Dendritic cell treated with granulocyte-macrophage colony-stimulating factor and Interleukin-4, amounts not matched to agents 40 ng/mL and 50 ng/mL, for 4 days (primary cell): ENCODE measurements at regions not wholly inside any gene's neighbourhood (a gene's known extent, or its start where the extent isn't known, plus 50 kb on each side); places are given as distances from the start of the nearest gene placed in this dataset.

Experiments used
- H3K27ac Mint-ChIP-seq: one replicate; pipeline ENCODE4 v1.8.0; 2022; ENCODE audit warnings: mild to moderate bottlenecking, mixed read lengths
- H3K27me3 Mint-ChIP-seq: one replicate; pipeline ENCODE4 v1.8.0; 2022; ENCODE audit warnings: mild to moderate bottlenecking, mixed read lengths
- H3K36me3 Mint-ChIP-seq: one replicate; pipeline ENCODE4 v1.8.0; 2022; ENCODE audit warnings: low read depth, mixed read lengths
- H3K4me1 Mint-ChIP-seq: one replicate; pipeline ENCODE4 v1.8.0; 2022; ENCODE audit warnings: low read depth, mixed read lengths
- H3K4me3 Mint-ChIP-seq: one replicate; pipeline ENCODE4 v1.8.0; 2022; ENCODE audit warnings: mild to moderate bottlenecking, moderate library complexity, mixed read lengths
- H3K9me3 Mint-ChIP-seq: one replicate; pipeline ENCODE4 v1.8.0; 2022; ENCODE audit warnings: mixed read lengths
- intact Hi-C: fragments of 100-400 bp; cut with micrococcal nuclease; formaldehyde crosslinking; loops from one replicate; pipeline ENCODE4 v1.15.0; 2022

DNA sequence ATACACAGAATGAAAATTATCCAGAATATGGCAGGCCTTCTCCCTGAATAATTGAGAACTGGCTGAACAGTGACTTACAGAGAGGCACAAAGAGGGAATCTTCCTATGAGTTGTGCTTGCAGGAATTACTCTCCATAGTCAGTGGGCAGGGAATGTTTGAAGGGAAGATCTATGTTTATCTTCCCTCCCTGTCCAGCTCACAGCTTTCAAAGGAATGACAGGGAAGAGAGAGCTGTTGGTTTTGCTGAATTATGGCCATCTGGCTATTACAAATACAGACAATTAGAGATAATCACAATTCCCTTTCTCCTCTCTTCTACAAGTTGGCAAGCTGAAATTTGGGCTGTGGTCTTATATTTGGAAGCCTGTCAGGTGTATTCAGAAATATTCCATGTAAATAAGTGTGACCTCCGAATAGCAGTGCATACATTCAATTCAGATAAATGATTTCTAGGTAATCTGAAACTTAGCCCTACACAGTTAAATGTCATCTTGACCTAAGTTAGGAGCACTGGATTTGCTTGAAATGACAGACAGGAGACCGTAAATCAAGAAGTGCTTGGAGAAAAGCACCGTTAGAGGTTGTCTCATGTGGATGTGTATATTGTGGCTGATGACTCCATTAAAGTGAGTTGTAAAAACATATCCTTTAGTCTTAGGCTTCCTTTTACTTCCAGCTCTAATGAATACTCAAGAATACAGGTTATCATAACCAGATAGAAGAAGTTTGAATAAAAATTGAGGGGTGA lies 136.8 kb downstream of the C4orf33 start:
- intact Hi-C loops, result no loop called here
- Mint-ChIP-seq H3K27me3 (peaks cover 10% of the 10 kb centered on the region), H3K9me3 (no peaks in the 10 kb centered on the region), H3K27ac (no peak overlapping the region), H3K4me1 (no peaks in the 10 kb centered on the region), H3K36me3 (no peaks in the 10 kb centered on the region), H3K4me3 (no peak overlapping the region)

GRCh38 chr4:129233691-129234090 lies 137.7 kb downstream of the C4orf33 start:
- Mint-ChIP-seq H3K36me3 (no peaks in the 10 kb centered on the region), H3K4me1 (no peaks in the 10 kb centered on the region), H3K4me3 (no peak overlapping the region), H3K9me3 (no peaks in the 10 kb centered on the region), H3K27me3 (peaks cover 10% of the 10 kb centered on the region), H3K27ac (no peak overlapping the region)
- intact Hi-C loops, result no loop called here

DNA sequence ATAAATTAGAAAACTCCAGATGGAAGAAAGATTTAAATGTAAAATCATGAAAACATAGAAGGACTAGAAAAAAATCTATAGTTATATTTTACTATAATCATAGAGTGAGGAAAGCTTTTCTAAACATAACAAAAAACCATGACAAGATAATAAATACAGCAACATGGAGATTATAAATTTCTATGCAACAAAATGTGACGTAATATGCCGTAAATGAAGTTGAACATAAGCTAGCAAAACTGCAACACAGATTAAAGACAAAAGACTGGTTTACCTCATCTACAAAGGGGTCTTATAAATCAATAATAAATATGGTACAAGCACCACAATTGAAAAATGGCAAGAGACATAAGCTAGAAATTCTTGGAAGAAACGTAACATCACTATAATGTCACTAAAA lies 140.4 kb downstream of the C4orf33 start:
- Mint-ChIP-seq H3K4me1 (no peaks in the 10 kb centered on the region), H3K27me3 (peaks cover 17% of the 10 kb centered on the region), H3K4me3 (no peak overlapping the region), H3K9me3 (no peaks in the 10 kb centered on the region), H3K36me3 (no peaks in the 10 kb centered on the region), H3K27ac (no peak overlapping the region)
- intact Hi-C loops, result no loop called here

- Mint-ChIP-seq H3K27me3 (peaks cover 13% of the 10 kb centered on the region), H3K36me3 (no peaks in the 10 kb centered on the region), H3K27ac (no peak overlapping the region), H3K4me3 (no peak overlapping the region), H3K4me1 (no peaks in the 10 kb centered on the region), H3K9me3 (no peaks in the 10 kb centered on the region)
- intact Hi-C loops, result no loop called here
Measured at GRCh38 chr4:129239088-129239487, 143.1 kb downstream of the C4orf33 start.

- Mint-ChIP-seq H3K4me1 (no peaks in the 10 kb centered on the region), H3K27me3 (peaks cover 7% of the 10 kb centered on the region), H3K36me3 (no peaks in the 10 kb centered on the region), H3K27ac (no peak overlapping the region), H3K4me3 (no peak overlapping the region), H3K9me3 (no peaks in the 10 kb centered on the region)
- intact Hi-C loops, result no loop called here
Measured at GRCh38 chr4:129240816-129241215, 144.9 kb downstream of the C4orf33 start.

GRCh38 chr4:129246145-129246544 lies 150.2 kb downstream of the C4orf33 start:
- Mint-ChIP-seq H3K36me3 (no peaks in the 10 kb centered on the region), H3K27ac (no peak overlapping the region), H3K27me3 (peaks cover 4% of the 10 kb centered on the region), H3K9me3 (no peaks in the 10 kb centered on the region), H3K4me1 (peaks cover 3% of the 10 kb centered on the region), H3K4me3 (no peak overlapping the region)
- intact Hi-C loops, result no loop called here

- H3K36me3 Mint-ChIP-seq, result no peaks in the 10 kb centered on the region
- no peaks in the 10 kb centered on the region for H3K9me3 Mint-ChIP-seq
- H3K4me1 Mint-ChIP-seq, result peaks cover 9% of the 10 kb centered on the region
Measured at GRCh38 chr4:129246910-129247461, 151.0 kb downstream of the C4orf33 start.

DNA sequence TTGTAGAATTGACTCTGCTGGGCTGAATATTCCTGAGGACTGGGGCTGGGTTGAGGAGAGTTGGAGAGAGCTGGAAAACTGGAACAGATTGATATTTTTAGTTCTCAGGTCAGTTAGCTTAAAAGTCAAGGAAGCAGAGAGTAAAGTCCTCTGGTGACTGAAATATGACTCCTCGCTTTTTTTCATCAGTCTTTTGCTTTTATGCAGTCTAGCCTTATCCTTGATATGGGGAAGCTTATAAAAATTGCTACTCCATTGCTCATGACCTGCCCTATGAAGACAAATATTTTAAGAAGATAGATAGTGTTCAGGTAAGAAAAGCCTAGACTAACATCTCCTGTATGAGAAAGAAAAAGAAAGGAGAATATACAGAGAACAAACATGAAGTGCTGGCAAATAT lies 152.7 kb downstream of the C4orf33 start:
- H3K27ac Mint-ChIP-seq, result no peak overlapping the region
- intact Hi-C loops, result no loop called here
- H3K9me3 Mint-ChIP-seq, result no peaks in the 10 kb centered on the region
- no peaks in the 10 kb centered on the region for H3K36me3 Mint-ChIP-seq
- peaks cover 12% of the 10 kb centered on the region for H3K4me1 Mint-ChIP-seq
- peaks cover 4% of the 10 kb centered on the region for H3K27me3 Mint-ChIP-seq
- no peak overlapping the region for H3K4me3 Mint-ChIP-seq

More at GRCh38 chr4:129246910-129247461, 151.0 kb downstream of the C4orf33 start:
- H3K27ac Mint-ChIP-seq, result no peak overlapping the region
- no peak overlapping the region for H3K4me3 Mint-ChIP-seq
- H3K27me3 Mint-ChIP-seq, result peaks cover 4% of the 10 kb centered on the region
- intact Hi-C loops, result no loop called here

GRCh38 chr4:129254126-129254525 lies 158.2 kb downstream of the C4orf33 start:
- peaks cover 6% of the 10 kb centered on the region for H3K27me3 Mint-ChIP-seq
- intact Hi-C loops, result no loop called here
- H3K9me3 Mint-ChIP-seq, result no peaks in the 10 kb centered on the region
- peaks cover 12% of the 10 kb centered on the region for H3K4me1 Mint-ChIP-seq
- no peak overlapping the region for H3K4me3 Mint-ChIP-seq
- H3K36me3 Mint-ChIP-seq, result no peaks in the 10 kb centered on the region
- no peak overlapping the region for H3K27ac Mint-ChIP-seq

DNA sequence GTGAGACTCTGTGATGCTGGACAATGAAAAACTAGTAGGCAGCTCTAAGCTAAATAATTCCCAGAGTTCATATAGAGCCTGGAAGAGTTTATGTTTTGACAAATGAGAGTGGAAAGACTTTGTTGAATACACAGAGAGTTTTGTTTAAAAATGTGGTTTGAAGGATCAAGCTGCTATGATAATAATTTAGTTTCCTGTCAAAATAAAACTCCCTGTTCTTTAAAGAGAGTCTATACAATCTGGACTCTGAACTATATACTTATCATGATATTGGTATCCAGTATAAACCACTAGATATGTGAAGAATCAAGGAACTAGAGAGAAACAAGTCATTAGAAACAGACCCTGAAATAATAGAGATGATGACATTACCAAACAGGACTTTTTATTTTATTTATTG lies 158.6 kb downstream of the C4orf33 start:
- Mint-ChIP-seq H3K27me3 (peaks cover 6% of the 10 kb centered on the region), H3K9me3 (no peaks in the 10 kb centered on the region), H3K4me3 (no peak overlapping the region), H3K36me3 (no peaks in the 10 kb centered on the region), H3K27ac (no peak overlapping the region), H3K4me1 (peaks cover 12% of the 10 kb centered on the region)
- intact Hi-C loops, result no loop called here

- Mint-ChIP-seq H3K27ac (no peak overlapping the region), H3K27me3 (peaks cover 8% of the 10 kb centered on the region), H3K36me3 (no peaks in the 10 kb centered on the region), H3K9me3 (no peaks in the 10 kb centered on the region), H3K4me3 (no peak overlapping the region), H3K4me1 (peaks cover 5% of the 10 kb centered on the region)
- intact Hi-C loops, result no loop called here
Measured at GRCh38 chr4:129261584-129261983, 165.6 kb downstream of the C4orf33 start.

DNA sequence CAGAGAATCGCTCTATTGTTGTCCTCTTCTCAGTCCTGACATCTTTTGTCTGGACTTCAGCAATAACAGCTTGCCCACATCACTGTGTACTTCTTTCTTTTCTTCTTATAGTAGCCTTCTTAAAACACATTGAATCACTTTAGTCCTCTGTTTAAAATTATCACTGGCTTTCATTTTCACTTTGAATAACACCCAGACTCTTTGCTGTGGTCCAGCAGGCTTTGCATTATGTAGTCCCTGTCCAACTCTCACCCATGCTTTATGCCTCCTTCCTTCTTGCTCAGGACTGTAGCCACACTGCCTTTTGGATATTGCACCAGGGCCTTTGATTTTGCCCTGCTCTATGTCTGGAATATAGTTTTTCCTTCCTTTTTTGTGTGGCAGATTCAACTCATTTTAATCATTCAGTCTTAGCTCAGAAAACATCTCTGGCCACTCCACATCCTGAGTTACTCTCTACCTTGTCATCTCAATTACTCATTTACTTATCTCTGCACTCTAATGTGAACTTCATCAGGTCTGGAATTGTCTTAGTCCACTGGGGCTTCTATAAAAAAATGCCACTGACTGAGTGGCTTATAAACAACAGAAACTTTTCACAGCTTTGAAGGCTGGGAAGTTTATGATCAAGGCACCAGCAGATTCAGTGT lies 168.2 kb downstream of the C4orf33 start:
- Mint-ChIP-seq H3K27ac (no peak overlapping the region), H3K36me3 (no peaks in the 10 kb centered on the region), H3K4me3 (no peak overlapping the region), H3K4me1 (peaks cover 5% of the 10 kb centered on the region), H3K27me3 (peaks cover 8% of the 10 kb centered on the region), H3K9me3 (no peaks in the 10 kb centered on the region)
- intact Hi-C loops, result no loop called here

DNA sequence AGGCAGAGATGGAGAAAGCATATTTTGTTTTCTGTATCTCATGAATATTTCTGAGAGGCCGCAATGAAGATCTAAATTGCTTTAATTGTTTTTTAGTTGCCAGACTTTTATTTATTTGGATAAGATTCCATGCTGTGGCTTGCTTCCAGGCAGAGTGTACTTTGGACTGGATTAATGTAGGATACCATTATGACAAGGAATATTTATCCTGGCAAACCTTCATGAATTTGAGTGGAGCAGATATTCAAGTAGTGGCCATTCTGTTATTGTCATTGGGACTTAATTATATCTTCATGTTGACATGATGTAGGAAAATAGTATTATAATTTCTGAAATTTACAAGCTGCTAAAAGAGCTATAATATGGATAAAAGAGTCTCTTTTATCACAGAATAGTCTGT lies 182.9 kb downstream of the C4orf33 start:
- Mint-ChIP-seq H3K36me3 (no peaks in the 10 kb centered on the region), H3K4me3 (no peak overlapping the region), H3K27me3 (peaks cover 2% of the 10 kb centered on the region), H3K27ac (no peak overlapping the region), H3K9me3 (no peaks in the 10 kb centered on the region), H3K4me1 (no peaks in the 10 kb centered on the region)
- intact Hi-C loops, result no loop called here

- Mint-ChIP-seq H3K27me3 (peaks cover 2% of the 10 kb centered on the region), H3K36me3 (no peaks in the 10 kb centered on the region), H3K27ac (no peak overlapping the region), H3K4me1 (peaks cover 7% of the 10 kb centered on the region), H3K9me3 (no peaks in the 10 kb centered on the region), H3K4me3 (no peak overlapping the region)
- intact Hi-C loops, result no loop called here
Measured at GRCh38 chr4:129282293-129282692, 186.3 kb downstream of the C4orf33 start.
